AG04449 (cell line): ENCODE measurements at regions not wholly inside any gene's neighbourhood (a gene's known extent, or its start where the extent isn't known, plus 50 kb on each side); places are given as distances from the start of the nearest gene placed in this dataset.
"Not testable (repeated sequence)": the region's sequence is repeated elsewhere in the genome, so short reads cannot be mapped to it uniquely, and the experiment has no call there.

Experiments used
- CTCF ChIA-PET: fragments of 350-600 bp; formaldehyde crosslinking; extraction: SDS; loops from one replicate; lab custom pipeline; 2021; ENCODE audit warnings: antibody characterized with exemption; lab: Yijun Ruan, JAX
- POLR2A ChIA-PET: fragments of 400-600, 350-600 bp; formaldehyde crosslinking; extraction: SDS; loops from one replicate; lab custom pipeline; 2020; ENCODE audit warnings: antibody characterized with exemption, inconsistent platforms; lab: Yijun Ruan, JAX
- DNase-seq: peaks from one replicate; pipeline ENCODE4 v3.0.0-alpha.2; 2010; ENCODE audit warnings: low read depth, low spot score
- H3K4me3 ChIP-seq: 2 replicates; pipeline ENCODE4 v1.5.1; 2011; ENCODE audit warnings: low read depth, mild to moderate bottlenecking, control low read depth, low read length
- TF ChIP-seq, protein P1 (sequence below): IDR thresholded peaks from one replicate; pipeline ENCODE4 v1.5.1; 2011; ENCODE audit warnings: mild to moderate bottlenecking, moderate library complexity, low read length, control low read depth, inconsistent platforms; ENCODE audit not compliant: insufficient read depth; ENCODE audit errors: missing control alignments

DNA sequence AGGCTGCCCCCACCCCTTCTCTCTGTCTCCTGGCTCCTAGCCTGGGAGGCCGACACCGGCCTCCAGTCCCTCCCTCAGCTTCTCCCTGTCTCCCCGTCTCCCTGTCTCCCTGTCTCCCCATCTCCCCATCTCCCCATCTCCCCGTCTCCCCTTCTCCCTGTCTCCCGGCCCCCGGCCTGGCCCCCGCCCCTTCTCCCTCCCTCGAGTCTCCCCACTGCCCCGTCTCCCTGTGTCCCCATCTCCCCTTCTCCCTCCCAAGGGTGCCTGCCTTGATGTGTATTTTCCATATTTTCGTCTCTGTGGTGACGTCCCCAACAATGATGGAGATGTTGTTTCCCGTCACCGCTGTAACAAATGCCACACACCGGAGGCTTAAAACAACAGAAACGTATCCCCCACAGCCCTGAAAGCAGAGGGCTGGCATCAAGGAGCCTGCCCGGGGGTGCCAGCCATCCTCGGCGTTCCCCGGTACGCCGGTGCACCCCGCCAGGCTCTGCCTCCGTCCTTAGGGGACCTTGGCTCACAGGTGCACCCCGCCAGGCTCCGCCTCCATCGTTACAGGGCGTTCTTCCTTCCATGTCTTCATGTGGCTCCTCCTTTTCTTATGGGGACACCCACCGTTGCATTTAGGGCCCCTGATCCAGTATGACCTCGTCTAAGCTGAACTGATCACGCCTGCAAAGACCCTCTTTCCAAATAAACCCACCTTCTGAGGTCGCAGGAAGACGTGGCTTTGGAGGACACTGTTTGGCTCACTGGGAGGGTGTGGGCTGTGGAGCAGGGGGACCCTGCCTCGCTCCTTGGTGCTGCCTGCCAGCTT, 151.6 kb downstream of the NPIPB11 start:
- H3K4me3 ChIP-seq = no peak overlapping the region
- TF ChIP-seq, protein P1, sequence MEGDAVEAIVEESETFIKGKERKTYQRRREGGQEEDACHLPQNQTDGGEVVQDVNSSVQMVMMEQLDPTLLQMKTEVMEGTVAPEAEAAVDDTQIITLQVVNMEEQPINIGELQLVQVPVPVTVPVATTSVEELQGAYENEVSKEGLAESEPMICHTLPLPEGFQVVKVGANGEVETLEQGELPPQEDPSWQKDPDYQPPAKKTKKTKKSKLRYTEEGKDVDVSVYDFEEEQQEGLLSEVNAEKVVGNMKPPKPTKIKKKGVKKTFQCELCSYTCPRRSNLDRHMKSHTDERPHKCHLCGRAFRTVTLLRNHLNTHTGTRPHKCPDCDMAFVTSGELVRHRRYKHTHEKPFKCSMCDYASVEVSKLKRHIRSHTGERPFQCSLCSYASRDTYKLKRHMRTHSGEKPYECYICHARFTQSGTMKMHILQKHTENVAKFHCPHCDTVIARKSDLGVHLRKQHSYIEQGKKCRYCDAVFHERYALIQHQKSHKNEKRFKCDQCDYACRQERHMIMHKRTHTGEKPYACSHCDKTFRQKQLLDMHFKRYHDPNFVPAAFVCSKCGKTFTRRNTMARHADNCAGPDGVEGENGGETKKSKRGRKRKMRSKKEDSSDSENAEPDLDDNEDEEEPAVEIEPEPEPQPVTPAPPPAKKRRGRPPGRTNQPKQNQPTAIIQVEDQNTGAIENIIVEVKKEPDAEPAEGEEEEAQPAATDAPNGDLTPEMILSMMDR = no peak
- CTCF ChIA-PET = interaction anchor here (3.0 kb wide), 1 partner anchor 139 kb away, joined by 46 read pairs; no protein-coding TSS in a partner anchor
- no peak for DNase-seq
- POLR2A ChIA-PET = interaction anchor here (0.6 kb wide), 1 partner anchor 34 kb away, joined by 3 read pairs; no protein-coding TSS in a partner anchor

DNA sequence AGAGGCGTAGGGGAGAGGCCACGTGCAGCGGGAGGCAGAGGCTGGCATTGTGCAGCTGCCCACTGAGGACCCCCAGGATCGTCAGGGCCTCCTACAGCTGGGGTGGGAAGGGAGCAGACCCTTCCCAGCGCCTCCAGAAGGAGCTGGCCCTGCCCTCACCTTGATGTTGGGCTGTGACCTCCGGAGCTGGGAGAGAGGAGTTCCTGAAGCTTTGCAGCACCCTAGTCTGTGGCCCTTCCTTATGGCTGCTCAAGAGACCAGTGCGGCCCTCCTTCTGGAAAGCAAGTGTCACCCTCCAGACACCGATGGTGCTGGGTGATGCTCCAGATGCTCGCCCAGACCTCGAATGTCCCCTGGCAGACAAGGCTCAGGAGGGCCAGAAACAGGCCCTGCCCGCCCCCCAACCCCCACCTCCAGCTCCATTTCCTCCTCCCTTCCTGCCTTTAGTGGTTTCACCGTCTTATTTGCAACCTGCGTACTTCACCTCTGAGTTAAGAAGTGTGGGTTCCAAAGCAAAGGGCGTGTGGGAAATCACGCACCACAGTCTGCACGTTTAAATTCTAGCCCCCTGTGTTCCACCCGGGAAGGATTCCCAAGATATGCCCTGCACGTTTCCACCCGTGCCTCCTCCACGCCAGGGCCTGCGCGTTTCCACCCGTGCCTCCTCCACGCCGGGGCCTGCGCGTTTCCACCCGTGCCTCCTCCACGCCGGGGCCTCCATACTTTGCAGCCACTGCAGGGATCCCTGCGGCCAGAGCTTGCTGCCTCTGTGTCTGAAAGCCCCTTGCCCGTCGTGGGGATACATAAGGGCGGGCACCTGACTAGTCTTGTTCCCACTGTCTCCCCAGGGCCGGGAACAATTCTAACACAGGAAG, 152.6 kb downstream of the NPIPB11 start:
- POLR2A ChIA-PET, H3K4me3 ChIP-seq, CTCF ChIA-PET, DNase-seq: not testable (repeated sequence)

DNA sequence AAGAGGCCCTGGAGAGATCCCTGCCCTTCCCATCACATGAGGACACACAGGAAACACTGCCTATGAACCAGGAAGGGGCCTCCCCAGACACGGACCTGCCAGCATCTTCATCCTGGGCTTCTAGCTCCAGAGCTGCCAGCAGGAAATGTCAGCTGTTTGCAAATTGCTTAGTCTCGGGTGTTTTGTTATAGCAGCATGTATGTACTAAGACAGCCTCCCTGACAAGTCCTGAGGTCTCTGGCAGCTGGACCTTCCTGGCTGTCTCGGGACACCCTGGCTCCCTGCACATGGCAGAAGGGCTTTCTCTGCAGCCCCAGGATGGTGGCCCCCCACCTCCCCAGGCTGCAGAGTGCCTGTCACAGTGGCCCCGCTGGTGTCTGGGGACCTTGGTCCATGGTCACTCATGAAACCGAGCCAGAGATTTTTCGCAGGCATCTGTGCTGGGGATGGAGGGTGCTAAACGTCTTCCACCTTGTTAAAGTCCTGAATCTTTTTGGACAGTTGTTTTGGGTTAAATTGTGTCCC, 153.4 kb downstream of the NPIPB11 start:
- CTCF ChIA-PET, DNase-seq, H3K4me3 ChIP-seq, POLR2A ChIA-PET: not testable (repeated sequence)

DNA sequence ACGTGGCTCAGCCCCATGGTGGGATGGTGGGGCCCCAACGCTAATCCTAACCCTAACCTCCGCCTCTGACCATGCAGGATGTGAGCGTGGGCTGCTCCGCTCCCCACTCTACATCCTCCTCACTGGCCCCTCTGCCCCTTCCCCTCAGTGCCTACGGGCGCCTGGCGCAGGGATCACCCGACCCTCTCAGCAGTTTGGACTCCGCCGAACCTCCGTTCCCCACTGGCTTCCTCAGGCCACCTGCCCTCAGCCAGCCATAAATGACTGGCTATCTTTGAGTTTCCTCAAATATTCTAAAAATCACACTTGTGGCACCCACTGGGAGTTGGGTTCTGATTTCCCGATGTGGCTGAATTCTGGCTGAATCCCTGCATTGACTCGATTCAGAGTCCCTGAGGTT, 154.2 kb downstream of the NPIPB11 start:
- DNase-seq, POLR2A ChIA-PET, H3K4me3 ChIP-seq, CTCF ChIA-PET: not testable (repeated sequence)

DNA sequence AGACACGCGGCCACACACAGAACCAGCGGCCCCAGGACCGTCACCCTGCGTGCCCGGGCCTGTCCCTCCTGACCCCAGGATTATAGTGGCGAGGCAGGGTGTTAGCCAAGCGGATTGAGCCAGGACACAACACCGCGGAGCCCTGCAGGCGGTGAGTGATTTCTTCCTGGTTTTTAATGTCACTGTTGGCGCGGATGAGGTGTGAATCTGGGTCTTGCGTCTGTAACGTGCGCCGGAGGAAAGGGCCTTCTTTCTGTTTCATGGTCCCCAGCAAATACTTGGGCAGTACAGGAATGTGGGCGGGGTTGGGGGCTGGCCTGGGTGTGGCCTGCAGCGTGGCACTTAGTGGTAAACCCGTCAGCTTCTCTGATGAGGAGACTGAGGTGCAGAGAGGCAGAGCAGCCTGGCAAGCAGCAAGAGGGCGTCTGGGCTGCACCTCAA, 154.9 kb downstream of the NPIPB11 start:
- DNase-seq, POLR2A ChIA-PET, H3K4me3 ChIP-seq, CTCF ChIA-PET: not testable (repeated sequence)

DNA sequence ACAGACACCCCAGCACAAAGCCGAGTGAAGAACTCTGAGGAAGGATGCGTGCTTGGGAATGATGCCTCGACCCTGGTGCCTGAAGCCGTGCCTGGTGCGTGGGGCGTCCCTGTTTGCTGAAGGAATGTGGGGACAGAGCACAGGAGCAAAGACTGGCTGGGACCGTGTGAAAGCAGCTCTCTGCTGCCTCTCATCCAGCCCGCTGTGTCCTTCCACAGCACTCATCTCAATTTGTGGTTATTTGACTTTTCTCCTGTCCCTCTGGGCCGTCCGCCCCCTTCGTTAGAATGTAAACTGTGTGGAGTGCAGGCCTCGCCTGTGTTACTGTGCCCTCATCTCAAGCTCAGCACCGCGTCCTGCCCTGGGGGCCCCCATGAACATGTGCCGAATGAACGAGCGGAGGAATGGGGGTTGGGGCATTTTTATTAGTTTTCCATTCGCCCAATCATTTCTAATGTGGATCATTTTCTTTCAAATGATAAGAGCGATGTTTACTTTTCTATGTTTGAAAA, 155.5 kb downstream of the NPIPB11 start:
- H3K4me3 ChIP-seq, POLR2A ChIA-PET, CTCF ChIA-PET, DNase-seq: not testable (repeated sequence)

DNA sequence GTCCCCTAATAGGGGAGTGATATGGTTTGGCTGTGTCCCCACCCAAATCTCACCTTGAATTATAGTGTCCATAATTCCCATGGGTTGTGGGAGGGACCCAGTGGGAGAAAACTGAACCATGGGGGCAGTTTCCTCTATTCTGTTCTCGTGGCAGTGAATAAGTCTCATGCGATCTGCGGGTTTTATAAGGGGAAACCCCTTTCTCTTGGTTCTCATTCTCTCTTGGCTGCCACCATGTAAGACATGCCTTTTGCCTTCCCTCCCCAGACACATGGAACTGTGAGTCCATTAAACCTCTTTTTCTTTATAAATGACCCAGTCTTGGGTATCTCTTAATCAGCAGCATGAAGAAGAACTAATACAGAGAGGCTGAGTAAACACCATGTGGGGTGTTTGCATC, 156.0 kb downstream of the NPIPB11 start:
- H3K4me3 ChIP-seq, DNase-seq, POLR2A ChIA-PET, CTCF ChIA-PET: not testable (repeated sequence)

DNA sequence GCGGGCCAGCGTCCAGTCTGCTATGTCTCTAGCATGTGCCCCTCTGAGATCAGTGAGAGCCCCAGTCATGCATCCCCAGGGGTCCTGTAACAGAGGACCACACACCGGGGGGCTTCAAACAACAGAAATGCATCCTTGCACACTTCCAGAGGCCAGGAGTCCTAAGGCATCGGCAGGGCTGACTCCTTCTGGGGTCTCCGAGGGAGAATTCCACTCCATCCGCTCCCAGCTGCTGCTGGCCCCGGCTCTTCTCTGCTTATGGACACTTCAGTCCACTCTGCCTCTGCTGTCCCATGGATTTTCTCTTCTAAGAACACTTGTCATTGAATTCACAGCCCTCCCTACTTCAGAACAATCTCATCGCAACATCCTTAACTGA, 157.6 kb downstream of the NPIPB11 start:
- POLR2A ChIA-PET, CTCF ChIA-PET, DNase-seq, H3K4me3 ChIP-seq: not testable (repeated sequence)

DNA sequence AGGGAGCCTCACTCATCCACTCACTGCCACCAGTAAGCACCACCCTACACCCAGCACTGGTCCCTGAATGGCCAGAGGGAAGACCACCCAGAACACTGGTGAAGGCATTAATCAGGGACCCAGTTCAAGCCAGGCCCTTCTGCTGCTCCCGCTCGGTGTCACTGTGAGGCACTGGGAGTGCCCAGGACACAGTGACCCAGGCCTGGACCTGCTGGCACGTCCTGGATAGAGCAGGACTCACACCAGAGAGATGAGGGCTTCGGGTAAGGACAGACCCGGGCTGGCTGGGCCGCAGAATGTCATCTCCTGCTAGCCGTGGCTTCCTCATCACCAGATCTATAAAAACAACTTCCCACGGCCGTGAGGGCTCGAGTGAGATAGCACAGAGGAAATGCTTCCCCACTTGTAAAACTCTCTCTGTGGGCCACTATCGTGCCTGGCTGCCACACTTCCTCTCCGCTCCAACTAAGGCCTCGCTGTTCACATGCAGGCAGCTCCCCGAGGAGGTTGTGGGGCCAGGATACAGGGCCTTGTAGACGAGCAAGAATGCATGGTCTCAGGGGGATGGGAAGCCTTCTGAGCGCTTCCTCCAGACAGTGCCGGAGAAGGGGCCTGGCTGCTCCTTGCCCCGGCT, 158.1 kb downstream of the NPIPB11 start:
- POLR2A ChIA-PET, CTCF ChIA-PET, DNase-seq, H3K4me3 ChIP-seq: not testable (repeated sequence)

DNA sequence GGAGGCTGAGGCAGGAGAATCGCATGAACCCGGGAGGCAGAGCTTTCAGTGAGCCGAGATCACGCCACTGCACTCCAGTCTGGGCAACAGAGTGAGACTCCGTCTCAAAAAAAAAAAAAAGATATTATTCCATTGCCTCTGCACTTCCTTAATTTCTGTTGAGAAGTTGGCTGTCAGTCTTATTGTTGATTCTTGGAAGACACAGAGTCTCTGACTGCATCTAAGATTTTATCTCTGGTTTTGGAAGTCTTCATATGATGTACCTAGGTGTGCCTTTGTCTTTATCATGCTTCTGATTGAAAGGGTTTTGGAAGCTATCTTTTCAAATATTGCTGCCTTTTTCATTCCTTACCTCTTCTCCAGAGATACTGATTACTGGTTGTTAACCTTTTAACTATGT, 160.4 kb downstream of the NPIPB11 start:
- H3K4me3 ChIP-seq, DNase-seq, CTCF ChIA-PET, POLR2A ChIA-PET: not testable (repeated sequence)
